Calu3 (cell line): ENCODE measurements at regions not wholly inside any gene's neighbourhood (a gene's known extent, or its start where the extent isn't known, plus 50 kb on each side); places are given as distances from the start of the nearest gene placed in this dataset.

Source experiments
- BruUV-seq: library from RNA; stranded (reverse); fragments of 400-500 nt; replicated peaks from 2 replicates; lab custom pipeline; 2021; lab: Mats Ljungman, UMichigan
- CTCF ChIA-PET: fragments of 300-600 bp; sonication (Branson Sonifier 250); formaldehyde crosslinking; loops from one replicate; lab custom pipeline; 2022; ENCODE audit warnings: antibody characterized with exemption; lab: Charles Lee
- DNase-seq: peaks from one replicate; pipeline ENCODE4 v3.0.0; 2022
- H3K27ac Mint-ChIP-seq: one replicate; pipeline ENCODE4 v1.8.0; 2022; ENCODE audit warnings: mixed read lengths; ENCODE audit not compliant: unreplicated experiment
- H3K27me3 Mint-ChIP-seq: one replicate; pipeline ENCODE4 v1.8.0; 2022; ENCODE audit warnings: mixed read lengths; ENCODE audit not compliant: unreplicated experiment
- H3K36me3 Mint-ChIP-seq: one replicate; pipeline ENCODE4 v1.8.0; 2022; ENCODE audit warnings: mild to moderate bottlenecking, moderate library complexity, mixed read lengths; ENCODE audit not compliant: insufficient read depth, unreplicated experiment
- H3K4me1 Mint-ChIP-seq: one replicate; pipeline ENCODE4 v1.8.0; 2022; ENCODE audit warnings: mild to moderate bottlenecking, low read depth, mixed read lengths; ENCODE audit not compliant: unreplicated experiment
- H3K4me3 Mint-ChIP-seq: one replicate; pipeline ENCODE4 v1.8.0; 2022; ENCODE audit warnings: mild to moderate bottlenecking, low read depth, moderate library complexity, mixed read lengths; ENCODE audit not compliant: unreplicated experiment
- H3K9me3 Mint-ChIP-seq: one replicate; pipeline ENCODE4 v1.8.0; 2022; ENCODE audit warnings: low read depth, mixed read lengths; ENCODE audit not compliant: unreplicated experiment
- intact Hi-C: fragments of 100-400 bp; cut with micrococcal nuclease; formaldehyde crosslinking; loops from one replicate; pipeline ENCODE4 v1.10.0; 2022; ENCODE audit not compliant: unreplicated experiment
- TF ChIP-seq, protein P1 (sequence below): fragments of 200-600 bp; IDR thresholded peaks from one replicate; pipeline ENCODE4 v1.8.0; 2022; ENCODE audit warnings: antibody characterized with exemption; ENCODE audit not compliant: unreplicated experiment

DNA sequence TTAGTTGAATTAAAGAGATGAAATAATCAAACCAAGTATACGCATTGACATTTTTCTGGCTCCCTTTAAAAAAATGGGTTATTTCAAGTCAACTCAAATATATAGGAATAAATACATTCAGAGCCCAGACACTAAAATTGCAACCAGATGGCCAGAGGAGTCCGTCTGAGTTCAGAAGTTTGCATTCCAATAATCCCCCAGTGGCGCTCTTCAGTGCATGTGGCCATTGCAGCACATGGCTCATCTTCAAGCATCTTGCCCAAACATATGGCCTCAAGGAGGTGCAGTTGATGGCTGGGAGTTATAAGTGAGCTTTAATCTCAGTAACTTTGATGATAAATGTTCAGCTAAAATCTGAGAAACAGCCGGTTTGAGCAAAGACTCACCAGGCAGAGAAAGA lies 295.8 kb upstream of the LRRN1 start:
- H3K27ac Mint-ChIP-seq: no peak overlapping the region
- DNase-seq: no peak
- TF ChIP-seq, protein P1, sequence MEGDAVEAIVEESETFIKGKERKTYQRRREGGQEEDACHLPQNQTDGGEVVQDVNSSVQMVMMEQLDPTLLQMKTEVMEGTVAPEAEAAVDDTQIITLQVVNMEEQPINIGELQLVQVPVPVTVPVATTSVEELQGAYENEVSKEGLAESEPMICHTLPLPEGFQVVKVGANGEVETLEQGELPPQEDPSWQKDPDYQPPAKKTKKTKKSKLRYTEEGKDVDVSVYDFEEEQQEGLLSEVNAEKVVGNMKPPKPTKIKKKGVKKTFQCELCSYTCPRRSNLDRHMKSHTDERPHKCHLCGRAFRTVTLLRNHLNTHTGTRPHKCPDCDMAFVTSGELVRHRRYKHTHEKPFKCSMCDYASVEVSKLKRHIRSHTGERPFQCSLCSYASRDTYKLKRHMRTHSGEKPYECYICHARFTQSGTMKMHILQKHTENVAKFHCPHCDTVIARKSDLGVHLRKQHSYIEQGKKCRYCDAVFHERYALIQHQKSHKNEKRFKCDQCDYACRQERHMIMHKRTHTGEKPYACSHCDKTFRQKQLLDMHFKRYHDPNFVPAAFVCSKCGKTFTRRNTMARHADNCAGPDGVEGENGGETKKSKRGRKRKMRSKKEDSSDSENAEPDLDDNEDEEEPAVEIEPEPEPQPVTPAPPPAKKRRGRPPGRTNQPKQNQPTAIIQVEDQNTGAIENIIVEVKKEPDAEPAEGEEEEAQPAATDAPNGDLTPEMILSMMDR: no peak
- CTCF ChIA-PET: no interaction called here
- no peaks in the 10 kb centered on the region for H3K27me3 Mint-ChIP-seq
- intact Hi-C loops: no loop called here
- BruUV-seq: no TSS peak
- peaks cover 8% of the 10 kb centered on the region for H3K9me3 Mint-ChIP-seq
- no peak overlapping the region for H3K4me3 Mint-ChIP-seq
- H3K4me1 Mint-ChIP-seq: no peaks in the 10 kb centered on the region
- H3K36me3 Mint-ChIP-seq: no peaks in the 10 kb centered on the region

DNA sequence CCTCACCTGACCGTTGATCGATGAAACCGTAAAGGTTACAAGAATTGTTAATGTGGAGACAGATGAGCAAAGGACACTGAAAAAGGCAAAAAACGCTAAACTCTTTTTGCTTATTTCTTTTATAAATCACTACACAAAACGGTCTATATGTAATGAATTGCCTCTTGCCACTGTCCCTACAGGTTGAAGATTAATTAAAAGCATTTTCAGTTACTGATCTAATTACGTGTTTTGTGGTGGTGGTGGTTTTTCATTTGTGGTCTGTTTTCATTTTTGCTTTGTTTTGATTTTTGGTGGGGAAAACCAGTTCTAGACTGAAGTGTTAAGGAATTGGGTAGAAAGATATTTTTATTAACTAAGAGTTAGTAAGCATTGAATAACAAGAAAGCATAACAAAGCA lies 299.2 kb upstream of the LRRN1 start:
- no peaks in the 10 kb centered on the region for H3K27me3 Mint-ChIP-seq
- intact Hi-C loops: no loop called here
- no peaks in the 10 kb centered on the region for H3K36me3 Mint-ChIP-seq
- no peak overlapping the region for H3K4me3 Mint-ChIP-seq
- CTCF ChIA-PET: no interaction called here
- DNase-seq: no peak
- TF ChIP-seq, protein P1: no peak
- no TSS peak for BruUV-seq
- H3K4me1 Mint-ChIP-seq: no peaks in the 10 kb centered on the region
- H3K27ac Mint-ChIP-seq: no peak overlapping the region
- peaks cover 8% of the 10 kb centered on the region for H3K9me3 Mint-ChIP-seq

DNA sequence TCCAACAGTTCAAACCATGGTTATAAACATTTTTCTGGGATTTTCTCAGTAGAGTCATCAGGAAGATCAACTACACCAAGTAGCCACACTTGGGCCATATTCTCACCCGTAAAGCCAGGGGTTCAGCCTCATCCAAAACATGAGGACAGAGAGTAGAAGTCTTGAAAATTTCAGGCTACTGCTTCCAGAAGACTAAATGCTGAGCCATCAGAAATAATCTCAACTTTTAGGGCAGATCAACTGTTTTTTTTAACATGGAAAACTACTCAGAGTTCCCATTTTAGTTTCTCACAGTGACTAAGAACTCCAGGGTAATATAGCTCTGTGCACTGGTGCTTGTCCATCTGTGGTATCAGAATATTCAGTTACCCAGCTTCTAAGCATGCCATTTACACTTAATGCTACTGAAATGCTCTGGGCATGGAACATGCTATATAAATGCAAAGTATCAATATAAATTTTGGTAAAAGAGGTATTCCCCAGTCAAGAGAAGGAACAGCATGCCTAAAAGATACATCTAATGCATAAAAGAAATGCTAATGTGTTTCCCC lies 300.1 kb upstream of the LRRN1 start:
- H3K9me3 Mint-ChIP-seq: peaks cover 8% of the 10 kb centered on the region
- H3K36me3 Mint-ChIP-seq: no peaks in the 10 kb centered on the region
- no peaks in the 10 kb centered on the region for H3K4me1 Mint-ChIP-seq
- TF ChIP-seq, protein P1: no peak
- intact Hi-C loops: no loop called here
- CTCF ChIA-PET: no interaction called here
- H3K27me3 Mint-ChIP-seq: no peaks in the 10 kb centered on the region
- BruUV-seq: no TSS peak
- no peak for DNase-seq
- H3K4me3 Mint-ChIP-seq: no peak overlapping the region
- H3K27ac Mint-ChIP-seq: no peak overlapping the region

DNA sequence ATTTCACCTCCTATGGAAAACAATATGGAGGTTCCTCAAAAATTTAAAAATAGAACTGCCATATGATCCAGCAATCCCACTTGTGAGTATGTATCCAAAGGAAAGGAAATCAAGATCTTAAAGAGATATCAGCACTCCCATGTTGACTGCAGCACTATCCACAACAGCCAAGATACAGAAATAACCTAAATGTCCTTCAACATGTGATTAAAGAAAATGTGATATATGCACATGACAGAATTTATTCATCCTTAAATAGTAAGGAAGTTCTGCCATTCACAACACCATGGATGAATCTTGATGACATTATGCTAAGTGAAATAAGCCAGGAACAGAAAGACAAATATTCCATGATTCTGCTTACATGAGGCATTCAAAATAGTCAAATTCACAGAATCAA lies 303.6 kb upstream of the LRRN1 start:
- peaks cover 5% of the 10 kb centered on the region for H3K9me3 Mint-ChIP-seq
- H3K4me3 Mint-ChIP-seq: no peak overlapping the region
- no peaks in the 10 kb centered on the region for H3K4me1 Mint-ChIP-seq
- BruUV-seq: no TSS peak
- TF ChIP-seq, protein P1: no peak
- no peak for DNase-seq
- H3K27me3 Mint-ChIP-seq: no peaks in the 10 kb centered on the region
- CTCF ChIA-PET: no interaction called here
- intact Hi-C loops: no loop called here
- H3K27ac Mint-ChIP-seq: no peak overlapping the region
- H3K36me3 Mint-ChIP-seq: no peaks in the 10 kb centered on the region
